ENCODE measurements at regions not wholly inside any gene's neighbourhood (a gene's known extent, or its start where the extent isn't known, plus 50 kb on each side); places are given as distances from the start of the nearest gene placed in this dataset.

DNA sequence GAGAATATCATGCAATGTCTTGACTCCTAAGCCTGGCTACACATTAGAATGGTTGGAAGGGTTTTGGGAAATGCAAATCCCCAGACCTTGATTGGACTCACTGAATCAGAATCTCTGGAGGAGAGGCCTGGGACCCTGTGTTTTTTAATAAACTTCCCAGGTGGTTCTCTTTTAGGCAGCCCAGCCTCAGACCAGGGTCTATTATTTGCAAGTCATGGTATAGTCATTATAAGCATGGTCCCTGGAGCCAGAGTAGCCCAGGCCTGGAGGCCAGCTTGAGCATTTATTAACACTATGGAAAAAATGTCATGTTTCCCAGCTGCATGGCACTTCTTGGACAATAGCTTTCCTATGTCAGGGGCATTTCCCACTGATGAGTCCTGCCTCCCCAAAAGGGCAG is 266.9 kb downstream of the NPIPA8 start:
- DNase-seq (ENCODE audit: extremely low read depth in 1 of 11, low read depth in 9 of 11, low spot score in 4 of 11): no peak

DNA sequence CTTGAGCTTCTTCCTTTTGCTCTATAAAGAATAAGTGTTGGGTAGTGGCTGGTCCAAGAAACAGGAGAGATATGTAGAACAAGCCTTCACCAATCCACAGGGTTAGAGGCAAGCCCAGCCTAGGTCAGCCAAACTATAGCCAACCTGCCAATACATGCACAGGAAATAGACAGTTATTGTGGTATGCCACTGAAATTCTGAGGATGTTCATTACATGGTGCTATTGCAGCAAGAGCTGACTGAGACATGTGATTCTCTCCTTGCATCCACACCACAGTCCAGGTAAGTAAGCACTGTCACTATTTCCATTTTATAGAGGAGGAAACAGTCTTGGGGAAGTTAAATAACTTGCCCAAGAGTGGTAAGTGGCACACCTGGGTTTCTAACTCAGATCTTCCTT is 268.1 kb downstream of the NPIPA8 start:
- DNase-seq (ENCODE audit: extremely low read depth in 1 of 11, low read depth in 9 of 11, low spot score in 4 of 11): no peak

DNA sequence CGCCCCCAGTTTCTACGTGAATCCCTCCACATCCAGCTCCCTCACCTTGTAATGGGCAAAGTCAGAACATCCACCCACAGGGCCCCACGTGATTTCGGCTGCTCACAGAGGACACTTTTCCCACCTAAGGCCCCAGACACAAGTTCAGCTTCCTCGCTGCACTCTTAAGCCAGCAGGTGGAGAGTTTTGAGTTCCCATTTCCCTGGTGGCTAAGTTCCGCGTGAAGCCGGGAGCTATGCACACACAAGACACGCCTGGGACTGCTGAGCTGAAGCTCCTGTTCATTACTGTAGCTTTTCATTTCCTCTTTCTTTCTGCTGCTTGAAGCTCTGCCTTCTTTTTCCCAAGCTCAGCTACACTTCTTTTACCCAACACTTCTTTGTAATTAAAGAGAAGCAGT is 273.8 kb downstream of the NPIPA8 start:
- no peak for DNase-seq (ENCODE audit: extremely low read depth in 1 of 11, low read depth in 9 of 11, low spot score in 4 of 11)

DNA sequence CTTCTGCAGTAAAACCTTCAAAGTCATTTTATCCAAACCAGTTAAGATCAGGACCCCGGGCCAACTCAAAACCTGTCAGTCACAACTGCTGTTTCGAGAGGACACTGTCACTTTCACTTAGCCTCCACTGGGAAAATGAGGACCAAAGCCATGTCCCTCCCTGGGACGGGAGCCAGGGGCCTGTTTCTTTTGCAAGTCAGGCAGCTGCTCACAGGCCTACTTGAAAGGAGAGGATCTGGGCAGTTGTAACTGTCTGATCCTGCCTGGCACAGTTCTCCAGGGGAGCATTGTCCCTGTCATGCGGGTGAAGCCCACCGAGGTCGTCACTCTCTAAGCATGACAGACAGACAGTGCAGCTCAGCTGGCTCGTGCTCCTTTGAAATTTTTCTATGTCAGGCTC is 276.2 kb downstream of the NPIPA8 start:
- DNase-seq (ENCODE audit: extremely low read depth in 1 of 11, low read depth in 9 of 11, low spot score in 4 of 11): no peak

DNA sequence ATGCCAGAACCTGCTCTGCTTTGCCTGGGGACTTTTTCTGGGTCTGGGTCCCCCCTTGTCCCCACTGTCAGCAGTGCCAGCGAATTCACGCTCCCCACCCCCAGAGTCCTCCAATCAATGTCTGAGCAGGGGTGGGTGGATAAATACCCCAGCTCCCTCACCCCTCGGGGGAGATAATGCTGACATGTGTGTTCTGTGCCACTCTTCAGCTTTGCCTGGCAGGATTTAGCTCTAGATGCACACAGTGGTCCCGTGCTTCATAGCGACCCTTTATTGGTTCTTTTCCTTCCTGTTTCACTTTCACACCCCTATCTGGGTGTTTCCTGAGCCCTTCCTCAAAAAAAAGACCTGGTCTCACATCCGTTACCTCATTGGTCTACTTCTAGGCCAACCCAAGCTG is 277.0 kb downstream of the NPIPA8 start:
- no peak for DNase-seq (ENCODE audit: extremely low read depth in 1 of 11, low read depth in 9 of 11, low spot score in 4 of 11)

DNA sequence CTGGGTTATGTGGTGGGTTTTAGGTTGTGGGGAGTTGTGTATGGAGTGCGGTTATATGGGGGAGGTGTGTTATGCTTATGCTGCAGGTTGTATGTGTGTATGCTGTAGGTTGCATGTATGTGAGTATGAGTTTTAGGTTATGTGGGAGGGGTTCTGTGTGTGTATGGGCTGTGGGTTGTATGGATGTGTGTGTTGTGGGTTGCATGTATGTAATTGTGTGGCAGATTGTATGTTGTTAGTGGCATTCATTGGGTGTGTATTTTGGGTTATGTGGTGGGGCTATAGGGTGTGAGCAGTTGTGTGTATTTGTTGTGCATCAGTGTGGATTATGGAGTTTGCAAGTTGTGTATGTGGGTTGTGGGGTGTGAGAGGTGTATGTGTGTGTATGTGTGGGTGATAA is 277.4 kb downstream of the NPIPA8 start:
- DNase-seq (ENCODE audit: extremely low read depth in 1 of 11, low read depth in 9 of 11, low spot score in 4 of 11): no peak

DNA sequence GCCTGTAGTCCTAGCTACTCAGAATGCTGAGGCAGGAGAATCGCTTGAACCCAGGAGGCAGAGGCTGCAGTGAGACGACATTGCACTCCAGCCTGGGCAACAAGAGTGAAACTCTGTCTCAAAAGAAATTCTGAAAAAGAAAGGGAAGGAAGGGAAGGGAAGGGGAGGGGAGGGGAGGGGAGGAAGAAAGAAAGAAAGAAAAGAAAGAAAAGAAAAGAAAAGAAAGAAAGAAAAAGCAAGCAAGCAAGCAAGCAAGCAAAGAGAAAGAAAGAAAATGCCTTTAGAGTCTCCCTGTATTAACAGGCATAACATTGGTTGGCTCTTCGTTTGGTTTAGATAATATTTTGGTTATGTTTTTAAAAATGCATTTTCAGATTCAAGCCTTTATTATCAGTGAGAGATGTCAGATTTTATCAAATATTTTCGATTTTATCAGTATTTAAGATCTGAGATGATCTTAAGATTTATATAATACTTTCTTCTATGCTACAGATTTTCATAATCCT is 281.1 kb downstream of the NPIPA8 start:
- DNase-seq (ENCODE audit: extremely low read depth in 1 of 11, low read depth in 9 of 11, low spot score in 4 of 11): no peak

DNA sequence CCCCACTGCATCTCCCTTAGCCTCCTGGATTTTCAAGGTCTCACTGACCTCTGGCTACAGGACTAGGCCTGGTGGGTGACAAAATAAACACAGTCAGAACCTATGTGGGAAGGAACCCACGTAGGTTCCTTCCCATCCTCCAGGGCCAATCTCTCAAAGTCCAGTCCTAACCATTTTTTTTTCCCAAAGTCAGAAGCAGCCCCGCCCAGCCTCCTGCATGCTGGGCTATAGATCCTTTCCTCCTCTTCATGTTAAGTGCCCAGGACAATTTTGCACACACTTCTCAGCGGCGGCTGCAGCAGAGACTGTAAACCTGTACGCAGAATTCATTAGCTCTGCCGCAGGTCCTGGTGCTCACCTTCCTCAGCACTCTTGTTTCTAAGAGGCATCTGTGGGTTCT is 285.8 kb downstream of the NPIPA8 start:
- no peak for DNase-seq (ENCODE audit: extremely low read depth in 1 of 11, low read depth in 9 of 11, low spot score in 4 of 11)

DNA sequence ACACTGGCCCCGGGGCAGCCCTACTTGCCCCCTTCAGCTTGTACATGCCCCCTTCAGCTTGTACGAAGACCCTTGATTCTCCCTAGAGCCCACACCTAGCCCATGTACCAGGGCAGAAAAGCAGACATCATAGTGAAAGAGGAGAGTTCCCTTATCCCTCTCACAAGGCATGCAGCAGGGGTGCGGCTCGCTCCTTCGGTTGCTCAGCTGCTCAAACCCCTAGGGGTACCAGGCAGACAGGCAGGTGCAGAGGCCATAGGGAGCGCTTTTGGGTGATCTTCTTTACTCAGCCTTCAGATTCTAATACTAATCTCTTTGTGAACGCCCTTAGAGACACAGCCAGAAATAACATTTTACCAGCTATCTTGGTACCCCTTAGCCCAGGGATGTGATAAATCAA is 286.3 kb downstream of the NPIPA8 start:
- no peak for DNase-seq (ENCODE audit: extremely low read depth in 1 of 11, low read depth in 9 of 11, low spot score in 4 of 11)

DNA sequence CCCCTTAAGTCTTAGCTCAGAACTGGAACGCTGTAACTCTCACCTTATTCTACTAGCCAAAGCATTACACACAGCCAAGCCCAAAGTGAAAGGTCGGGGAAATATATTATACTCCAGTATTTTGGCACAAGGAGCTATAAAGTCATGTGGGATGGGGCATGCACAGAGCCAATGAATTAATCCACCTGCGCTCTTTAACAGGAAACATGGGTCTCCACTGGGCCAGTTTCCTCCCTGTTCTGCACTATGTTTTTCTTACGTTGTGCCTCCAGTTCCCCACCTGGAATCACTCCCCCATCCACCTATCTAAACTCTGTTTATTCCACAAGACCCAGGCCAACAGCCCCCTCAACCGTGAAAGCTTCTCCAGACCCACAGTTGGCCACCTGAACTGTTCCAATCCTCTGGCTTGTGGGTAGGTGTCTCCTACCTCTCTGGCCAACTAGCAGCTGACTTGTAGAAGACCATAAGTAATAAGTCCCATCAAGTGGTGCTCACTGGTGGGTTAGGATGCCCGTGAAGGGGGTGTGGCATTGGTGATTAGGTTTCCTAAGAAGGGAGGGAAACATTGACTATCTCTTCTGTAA is 286.9 kb downstream of the NPIPA8 start:
- no peak for DNase-seq (ENCODE audit: extremely low read depth in 1 of 11, low read depth in 9 of 11, low spot score in 4 of 11)

DNA sequence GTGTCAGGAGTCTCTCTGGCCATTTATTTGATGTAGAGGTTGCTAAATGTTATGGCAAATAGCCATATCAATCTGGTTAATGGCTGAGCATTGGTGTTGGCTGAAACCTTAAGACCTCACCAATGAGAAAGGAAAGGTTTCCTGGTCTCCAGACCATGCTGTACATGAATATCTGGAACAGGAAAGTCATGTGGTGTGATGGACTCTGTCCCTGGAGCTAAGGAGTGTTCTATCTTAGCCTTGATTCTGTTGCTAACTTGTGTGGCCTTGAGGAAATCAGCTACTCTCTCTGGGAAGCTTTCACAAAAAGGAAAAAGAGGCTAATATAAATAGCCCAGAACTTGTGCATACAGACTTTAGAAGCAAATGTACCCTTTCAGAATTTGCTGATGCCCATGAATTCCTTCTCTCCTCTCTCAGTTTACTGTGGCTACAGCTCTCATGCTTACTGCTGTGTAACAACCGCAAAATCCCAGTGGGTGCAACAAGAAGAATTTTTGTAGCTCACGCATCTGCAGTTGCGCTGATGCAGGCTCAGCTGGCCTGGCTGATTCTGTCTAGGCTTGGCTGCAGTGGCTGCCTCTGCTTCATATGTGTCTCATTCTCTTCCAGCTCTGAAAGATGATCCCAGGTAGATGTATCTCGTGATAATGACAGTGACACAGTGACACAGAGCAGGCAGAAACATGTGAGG is 287.5 kb downstream of the NPIPA8 start:
- DNase-seq (ENCODE audit: extremely low read depth in 1 of 11, low read depth in 9 of 11, low spot score in 4 of 11): no peak

DNA sequence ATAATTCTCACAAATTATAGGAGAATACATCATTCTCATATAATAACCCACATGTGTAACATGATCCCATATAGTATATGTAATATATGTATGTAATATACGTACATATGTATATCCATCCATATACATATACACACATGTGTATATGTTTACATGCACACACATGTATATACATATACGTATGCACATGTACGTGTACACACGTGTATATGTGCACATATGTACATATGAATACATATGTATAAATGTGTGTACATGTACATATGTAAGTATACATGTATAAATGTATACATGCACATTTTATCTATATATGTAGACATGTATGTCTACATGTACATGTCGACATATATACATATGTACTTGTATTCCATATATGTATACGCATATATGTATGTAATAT is 288.8 kb downstream of the NPIPA8 start:
- no peak for DNase-seq (ENCODE audit: extremely low read depth in 1 of 11, low read depth in 9 of 11, low spot score in 4 of 11)

DNA sequence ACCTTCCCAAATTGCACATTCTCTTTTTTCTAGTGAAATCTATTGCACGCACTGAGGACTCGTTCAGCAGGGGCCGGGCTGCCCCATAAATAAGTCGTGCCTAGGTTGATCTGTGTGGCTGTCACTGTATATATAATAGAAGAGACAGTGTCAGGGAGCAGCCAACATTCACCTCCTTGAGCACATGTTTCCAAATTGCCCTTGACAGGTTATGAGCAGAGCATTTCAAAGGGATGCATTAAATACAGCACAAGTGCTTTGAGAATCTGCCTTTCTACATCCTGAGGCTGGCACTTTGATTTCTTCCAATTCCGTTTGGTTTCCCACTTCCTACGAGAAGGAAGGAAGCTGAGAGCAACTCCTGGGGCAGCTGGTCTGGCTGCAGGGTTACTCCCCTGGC is 291.2 kb downstream of the NPIPA8 start:
- DNase-seq (ENCODE audit: extremely low read depth in 1 of 11, low read depth in 9 of 11, low spot score in 4 of 11): no peak

DNA sequence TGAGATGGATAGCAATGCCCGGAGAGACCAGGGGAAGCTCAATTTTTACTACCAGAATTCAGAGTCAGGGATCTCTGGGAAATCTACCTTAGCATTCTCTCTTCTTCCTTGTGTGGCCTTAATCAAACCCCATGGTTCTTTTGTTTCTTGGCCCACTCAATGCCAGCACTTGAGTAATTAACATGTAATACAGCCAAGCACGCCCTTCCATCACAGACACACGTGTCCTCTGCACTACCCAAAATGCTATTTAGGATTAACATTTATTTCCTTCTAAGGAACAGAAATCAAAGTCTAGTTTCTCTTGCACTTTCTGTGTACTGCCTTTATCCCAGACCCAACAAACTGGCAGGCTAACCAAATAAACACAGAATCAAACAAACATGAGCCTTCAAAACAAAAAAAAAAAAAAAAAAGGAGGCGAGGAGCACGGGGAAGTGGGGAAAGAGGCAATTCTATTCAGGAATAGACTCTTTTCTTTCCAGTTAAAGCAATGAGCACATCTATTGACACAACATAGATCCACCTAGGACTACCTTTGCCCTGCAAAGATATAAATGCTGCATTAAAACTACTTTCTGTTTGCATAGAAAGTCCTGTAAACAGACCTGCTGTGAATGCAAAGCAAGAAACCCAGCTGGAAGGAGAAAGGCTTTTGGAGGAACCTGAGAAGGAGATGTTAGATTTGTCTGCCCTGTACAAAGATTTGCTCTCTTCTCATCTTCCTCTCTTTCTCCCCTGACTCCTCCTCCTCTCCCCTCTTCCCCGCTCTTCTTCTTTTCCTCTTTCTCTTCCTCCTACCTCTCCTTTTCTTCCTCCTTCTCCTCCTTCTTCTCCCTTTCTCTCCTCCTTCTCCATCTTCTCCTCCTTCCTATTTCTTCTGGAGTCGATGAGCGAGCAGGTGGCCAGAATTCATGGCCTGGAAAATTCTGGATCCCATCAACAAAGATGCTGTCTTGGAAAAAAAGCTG is 294.4 kb downstream of the NPIPA8 start:
- no peak for DNase-seq (ENCODE audit: extremely low read depth in 1 of 11, low read depth in 9 of 11, low spot score in 4 of 11)

DNA sequence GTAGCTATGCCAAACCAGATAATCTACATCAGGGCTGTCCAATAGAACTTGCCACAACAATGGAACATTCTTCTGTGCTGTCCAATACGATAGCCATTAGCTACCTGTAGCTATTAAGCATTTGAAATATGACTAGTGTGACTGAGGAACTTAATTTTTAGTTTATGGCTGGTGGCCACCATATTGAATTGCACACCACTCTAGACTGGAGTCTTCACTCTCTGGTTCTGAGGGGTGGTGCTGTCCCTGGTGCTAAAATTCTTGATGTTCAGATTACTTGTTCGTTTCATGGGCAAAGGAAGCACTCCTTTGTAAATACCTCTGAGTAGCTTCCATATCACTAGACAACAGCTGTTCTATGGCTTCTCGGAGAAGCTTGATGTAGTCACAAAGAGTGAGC is 296.6 kb downstream of the NPIPA8 start:
- no peak for DNase-seq (ENCODE audit: extremely low read depth in 1 of 11, low read depth in 9 of 11, low spot score in 4 of 11)

DNA sequence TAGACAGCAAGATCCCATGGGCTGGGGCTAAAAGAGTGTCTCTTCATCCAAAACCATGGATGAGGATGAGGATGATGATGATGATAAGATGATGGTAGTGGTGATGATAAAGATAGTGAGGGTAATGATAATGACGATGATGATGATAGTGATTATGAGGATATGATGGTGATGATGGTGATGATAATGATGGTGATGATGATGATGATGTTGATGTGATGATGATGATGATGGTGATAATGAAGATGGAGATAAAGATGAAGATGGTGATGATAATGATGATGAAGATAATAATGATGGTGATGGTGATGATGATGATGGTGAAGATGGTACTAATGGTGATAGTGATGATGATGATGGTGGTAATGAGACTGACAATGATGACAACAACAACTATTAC is 299.5 kb downstream of the NPIPA8 start:
- DNase-seq (ENCODE audit: extremely low read depth in 1 of 11, low read depth in 9 of 11, low spot score in 4 of 11): no peak

DNA sequence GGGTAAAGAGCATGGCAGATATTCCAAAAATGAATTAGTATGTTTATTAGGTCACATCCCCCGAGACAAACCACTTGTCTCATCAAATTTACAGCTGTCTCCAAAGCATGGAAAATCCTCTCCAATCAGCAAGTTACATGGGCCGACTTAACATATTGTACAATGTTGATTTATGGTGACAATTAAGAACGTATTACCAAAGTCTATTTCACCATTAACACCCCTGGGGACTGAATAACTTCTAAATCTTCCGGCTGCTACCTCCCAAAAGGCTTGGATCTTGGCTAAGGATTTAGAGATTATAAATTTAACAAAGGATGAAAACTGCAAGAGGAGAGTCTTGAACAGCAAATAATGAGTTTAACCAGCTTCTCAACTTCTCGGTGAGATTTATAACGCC is 311.9 kb downstream of the NPIPA8 start:
- peak in 9 of 11 donors; percentile 33 to 71 (median 42) for DNase-seq (ENCODE audit: extremely low read depth in 1 of 11, low read depth in 9 of 11, low spot score in 4 of 11)

DNA sequence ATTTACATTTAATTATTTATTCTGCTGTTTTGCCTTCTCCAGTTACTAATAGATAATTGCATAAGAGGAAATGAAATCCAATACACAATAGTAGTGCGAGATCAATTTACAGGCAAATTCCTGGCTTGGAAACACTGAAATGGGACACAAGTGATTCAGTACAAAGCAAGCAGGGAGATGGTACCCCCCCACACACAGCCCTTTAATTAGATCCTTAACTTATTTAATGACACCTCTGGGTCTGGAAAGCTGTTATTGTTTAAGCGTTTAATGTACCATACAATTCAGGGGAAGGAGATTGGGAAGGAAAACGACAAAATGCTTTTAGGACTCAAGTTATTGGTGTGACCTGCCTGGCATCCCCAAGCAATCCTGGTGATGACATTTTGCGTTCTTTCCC is 318.2 kb downstream of the NPIPA8 start:
- DNase-seq (ENCODE audit: extremely low read depth in 1 of 11, low read depth in 9 of 11, low spot score in 4 of 11): peak in 8 of 11 donors; percentile 12 to 51 (median 36)

DNA sequence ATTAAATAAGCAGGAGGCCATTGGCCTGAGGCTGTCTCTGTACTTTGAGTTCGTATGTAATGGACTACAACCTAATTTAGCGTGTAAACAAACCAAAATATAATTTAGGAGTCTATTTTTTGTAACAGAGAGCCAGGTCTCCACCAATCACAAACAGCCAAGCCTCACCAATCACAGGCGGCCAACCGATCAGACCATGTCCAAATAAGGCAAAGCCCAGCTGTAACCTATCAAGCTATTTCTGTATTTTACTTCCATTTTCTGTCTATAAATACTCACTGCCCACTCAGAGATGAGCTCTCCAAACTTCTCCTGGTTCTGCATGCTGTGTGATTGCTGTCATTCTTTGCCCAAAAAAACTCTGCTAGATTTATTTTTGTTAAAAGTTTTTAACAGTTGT is 322.7 kb downstream of the NPIPA8 start:
- DNase-seq (ENCODE audit: extremely low read depth in 1 of 11, low read depth in 9 of 11, low spot score in 4 of 11): no peak

DNA sequence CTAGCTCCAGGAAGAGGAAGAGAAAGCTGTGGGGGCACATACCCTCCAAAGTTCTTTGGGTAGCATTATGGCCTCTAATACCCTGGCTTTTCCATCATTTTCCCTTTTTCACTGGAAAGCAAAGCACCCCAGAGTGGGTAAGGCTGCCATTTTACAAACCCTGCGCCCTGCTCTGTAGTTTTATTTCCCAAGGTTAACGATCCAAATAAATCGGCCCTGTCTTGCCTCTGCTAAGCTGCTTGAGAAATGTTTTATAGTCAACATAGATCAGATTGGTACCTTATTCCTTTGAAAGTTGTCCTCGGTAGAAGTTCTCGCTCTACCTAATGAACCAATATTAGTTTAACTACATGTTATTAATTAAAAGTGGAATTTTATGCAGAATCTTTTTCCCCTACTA is 328.2 kb downstream of the NPIPA8 start:
- DNase-seq (ENCODE audit: extremely low read depth in 1 of 11, low read depth in 9 of 11, low spot score in 4 of 11): peak in 2 of 11 donors; percentile 18
